Coronary artery (tissue), 2 donors: ENCODE measurements at regions not wholly inside any gene's neighbourhood (a gene's known extent, or its start where the extent isn't known, plus 50 kb on each side); places are given as distances from the start of the nearest gene placed in this dataset.

Experiments used
- DNase-seq: peaks from one replicate; pipeline ENCODE4 v3.0.0-alpha.2; 2017; ENCODE audit warnings: low spot score
- H3K27ac ChIP-seq, 2 donors: fragments of 200-600 bp; sonication (generic); one replicate each; pipeline ENCODE4 v1.5.1; 2016 to 2019
- H3K4me3 ChIP-seq: fragments of 200-600 bp; sonication (generic); 2 replicates; pipeline ENCODE4 v1.5.1; 2016; ENCODE audit warnings: mild to moderate bottlenecking, moderate library complexity
- CTCF ChIP-seq: fragments of 200-600 bp; sonication (generic); IDR thresholded peaks from one replicate; pipeline ENCODE4 v1.5.1; 2019; ENCODE audit warnings: antibody characterized with exemption

- Histone ChIP-seq H3K27ac (peak overlapping the region; percentile 28 to 55), H3K4me3 (no peak overlapping the region)
- no peak for DNase-seq
- TF ChIP-seq CTCF: no peak
These were observed 106.5 kb upstream of the COL5A2 start for GRCh38 chr2:189285962-189286645.

- DNase-seq: no peak
- H3K4me3 ChIP-seq: no peak overlapping the region
These were observed 107.8 kb upstream of the COL5A2 start for GRCh38 chr2:189287363-189287762.

GRCh38 chr2:189287982-189288521 lies 108.5 kb upstream of the COL5A2 start:
- Histone ChIP-seq H3K4me3 (no peak overlapping the region), H3K27ac (peak overlapping the region in 1 of 2 donors; percentile 15)
- peak; percentile 31 for TF ChIP-seq CTCF
- DNase-seq: no peak

More at GRCh38 chr2:189287363-189287762, 107.8 kb upstream of the COL5A2 start:
- H3K27ac ChIP-seq: peak overlapping the region in 1 of 2 donors; percentile 28
- no peak for TF ChIP-seq CTCF

- no peak overlapping the region for H3K27ac ChIP-seq
These were observed 111.9 kb upstream of the COL5A2 start for GRCh38 chr2:189291460-189291859.

GRCh38 chr2:189293164-189293563 lies 113.6 kb upstream of the COL5A2 start:
- DNase-seq: no peak
- no peak overlapping the region for H3K4me3 ChIP-seq
- no peak for TF ChIP-seq CTCF
- no peak overlapping the region for H3K27ac ChIP-seq

More at GRCh38 chr2:189291460-189291859, 111.9 kb upstream of the COL5A2 start:
- no peak for DNase-seq
- no peak for TF ChIP-seq CTCF
- H3K4me3 ChIP-seq: no peak overlapping the region

- Histone ChIP-seq H3K4me3 (no peak overlapping the region), H3K27ac (no peak overlapping the region)
- no peak for TF ChIP-seq CTCF
- DNase-seq: no peak
These were observed 117.9 kb upstream of the COL5A2 start for GRCh38 chr2:189297446-189297845.

GRCh38 chr2:189298038-189298437 lies 118.5 kb upstream of the COL5A2 start:
- TF ChIP-seq CTCF: no peak
- DNase-seq: no peak
- Histone ChIP-seq H3K4me3 (no peak overlapping the region), H3K27ac (no peak overlapping the region)
